ENCODE measurements at regions not wholly inside any gene's neighbourhood (a gene's known extent, or its start where the extent isn't known, plus 50 kb on each side); places are given as distances from the start of the nearest gene placed in this dataset.

- TF ChIP-seq CTCF (IDR thresholded peaks at IDR 0.05): no peak
- no peak for TF ChIP-seq POLR2A (IDR thresholded peaks at IDR 0.05)
Measured at GRCh38 chr9:24460781-24461180, 84.9 kb downstream of the IZUMO3 start.
